Activated CD8-positive, alpha-beta T cell treated with anti-CD3 and anti-CD28 coated beads for 36 hours (primary cell): ENCODE measurements at regions not wholly inside any gene's neighbourhood (a gene's known extent, or its start where the extent isn't known, plus 50 kb on each side); places are given as distances from the start of the nearest gene placed in this dataset.

Experiments
- ATAC-seq: fragments of 200-7000 bp; cut with Tn5 transposase; one replicate; pipeline ENCODE4 v1.10.0; 2021; ENCODE audit warnings: mild to moderate bottlenecking, moderate library complexity
- CTCF ChIA-PET: fragments of 350-600 bp; sonication (Branson Sonifier 250); formaldehyde crosslinking; loops from one replicate; lab custom pipeline; 2021; ENCODE audit warnings: antibody characterized with exemption; lab: Charles Lee
- POLR2A ChIA-PET: fragments of 350-600 bp; sonication (Branson Sonifier 250); formaldehyde crosslinking; loops from one replicate; lab custom pipeline; 2021; ENCODE audit warnings: antibody characterized with exemption; lab: Charles Lee
- DNase-seq: peaks from one replicate; pipeline ENCODE4 v3.0.0-alpha.2; 2020
- H3K27ac Mint-ChIP-seq: one replicate; pipeline ENCODE4 v1.8.0; 2021; ENCODE audit warnings: mild to moderate bottlenecking, mixed read lengths
- H3K27me3 Mint-ChIP-seq: one replicate; pipeline ENCODE4 v1.8.0; 2021; ENCODE audit warnings: mixed read lengths
- H3K36me3 Mint-ChIP-seq: one replicate; pipeline ENCODE4 v1.8.0; 2021; ENCODE audit warnings: low read depth, mixed read lengths
- H3K4me1 Mint-ChIP-seq: one replicate; pipeline ENCODE4 v1.8.0; 2021; ENCODE audit warnings: low read depth, mixed read lengths
- H3K4me3 Mint-ChIP-seq: one replicate; pipeline ENCODE4 v1.8.0; 2021; ENCODE audit warnings: mild to moderate bottlenecking, moderate library complexity, mixed read lengths
- H3K9me3 Mint-ChIP-seq: one replicate; pipeline ENCODE4 v1.8.0; 2021; ENCODE audit warnings: mixed read lengths
- CTCF ChIP-seq: fragments of 200-600 bp; IDR thresholded peaks from one replicate; pipeline ENCODE4 v1.8.0; 2022; ENCODE audit warnings: antibody characterized with exemption, mild to moderate bottlenecking
- intact Hi-C: fragments of 100-400 bp; cut with micrococcal nuclease; formaldehyde crosslinking; loops from one replicate; pipeline ENCODE4 v1.10.0; 2022

DNA sequence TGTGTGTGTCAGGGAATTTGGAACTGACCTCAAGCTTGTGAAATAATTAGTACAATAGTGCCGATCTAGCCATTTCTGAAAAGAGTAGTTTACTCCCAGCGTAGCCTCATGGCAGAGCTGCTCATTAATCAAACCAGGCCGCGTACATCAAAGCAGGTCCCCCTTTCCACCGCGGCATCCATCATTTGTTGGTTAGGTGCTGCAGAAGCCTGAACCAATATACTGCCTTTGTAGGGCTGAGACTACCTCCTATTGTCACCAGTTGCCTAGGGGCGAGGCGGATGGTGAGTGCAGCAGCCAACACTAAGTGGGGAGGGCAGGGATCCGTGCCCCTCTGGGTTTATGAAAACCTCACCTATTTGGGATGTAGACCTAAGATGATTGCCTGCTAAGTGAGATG is 264.1 kb downstream of the TMEM114 start:
- ATAC-seq (no peak), DNase-seq (no peak)
- Mint-ChIP-seq H3K27ac (no peak overlapping the region), H3K36me3 (no peaks in the 10 kb centered on the region), H3K4me1 (no peaks in the 10 kb centered on the region), H3K9me3 (peaks cover 12% of the 10 kb centered on the region), H3K27me3 (no peaks in the 10 kb centered on the region), H3K4me3 (no peak overlapping the region)
- intact Hi-C loops: no loop called here
- TF ChIP-seq CTCF: no peak
- CTCF ChIA-PET: no interaction called here
- POLR2A ChIA-PET: no interaction called here

GRCh38 chr16:8323153-8323552 is 267.2 kb downstream of the TMEM114 start:
- Mint-ChIP-seq H3K9me3 (peaks cover 17% of the 10 kb centered on the region), H3K4me3 (no peak overlapping the region), H3K27ac (no peak overlapping the region), H3K4me1 (no peaks in the 10 kb centered on the region), H3K27me3 (no peaks in the 10 kb centered on the region), H3K36me3 (no peaks in the 10 kb centered on the region)
- POLR2A ChIA-PET: no interaction called here
- ATAC-seq (no peak), DNase-seq (no peak)
- no peak for TF ChIP-seq CTCF
- intact Hi-C loops: no loop called here
- CTCF ChIA-PET: no interaction called here

DNA sequence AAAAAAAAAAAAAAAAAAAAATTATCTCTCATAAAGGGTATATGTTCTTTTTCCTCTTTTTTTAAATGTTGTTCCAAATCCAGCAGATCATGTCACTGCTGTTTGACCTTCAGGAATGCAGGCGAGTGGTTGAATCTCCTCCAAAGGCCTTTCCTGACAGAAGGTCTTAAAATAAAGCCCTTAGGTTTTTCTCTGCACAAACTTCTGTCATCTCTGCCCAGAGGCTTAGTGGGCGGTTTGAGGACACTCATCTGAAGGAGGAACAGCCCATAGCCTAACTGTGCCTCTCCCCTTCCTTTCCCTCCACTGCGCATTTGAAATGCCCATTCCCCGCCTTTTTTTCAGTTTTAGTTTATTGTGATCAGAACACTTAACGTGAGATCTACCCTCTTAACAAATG is 270.2 kb downstream of the TMEM114 start:
- ChIA-PET POLR2A (interaction anchor here (0.6 kb wide), 1 partner anchor 1435 kb away, joined by 3 read pairs; no protein-coding TSS in a partner anchor), CTCF (no interaction called here)
- no peaks in the 10 kb centered on the region for H3K27me3 Mint-ChIP-seq
- ATAC-seq: no peak
- TF ChIP-seq CTCF: no peak
- intact Hi-C loops: no loop called here
- no peak overlapping the region for H3K4me3 Mint-ChIP-seq
- no peak overlapping the region for H3K27ac Mint-ChIP-seq
- DNase-seq: no peak
- no peaks in the 10 kb centered on the region for H3K36me3 Mint-ChIP-seq
- H3K9me3 Mint-ChIP-seq: peaks cover 13% of the 10 kb centered on the region
- no peaks in the 10 kb centered on the region for H3K4me1 Mint-ChIP-seq

- ATAC-seq (no peak), DNase-seq (no peak)
- no peak overlapping the region for H3K27ac Mint-ChIP-seq
- peaks cover 2% of the 10 kb centered on the region for H3K9me3 Mint-ChIP-seq
- intact Hi-C loops: no loop called here
- no peaks in the 10 kb centered on the region for H3K36me3 Mint-ChIP-seq
- H3K4me1 Mint-ChIP-seq: no peaks in the 10 kb centered on the region
- ChIA-PET POLR2A (no interaction called here), CTCF (no interaction called here)
- no peak for TF ChIP-seq CTCF
- no peaks in the 10 kb centered on the region for H3K27me3 Mint-ChIP-seq
- H3K4me3 Mint-ChIP-seq: no peak overlapping the region
Measured at GRCh38 chr16:8310816-8311215, 279.5 kb downstream of the TMEM114 start.

DNA sequence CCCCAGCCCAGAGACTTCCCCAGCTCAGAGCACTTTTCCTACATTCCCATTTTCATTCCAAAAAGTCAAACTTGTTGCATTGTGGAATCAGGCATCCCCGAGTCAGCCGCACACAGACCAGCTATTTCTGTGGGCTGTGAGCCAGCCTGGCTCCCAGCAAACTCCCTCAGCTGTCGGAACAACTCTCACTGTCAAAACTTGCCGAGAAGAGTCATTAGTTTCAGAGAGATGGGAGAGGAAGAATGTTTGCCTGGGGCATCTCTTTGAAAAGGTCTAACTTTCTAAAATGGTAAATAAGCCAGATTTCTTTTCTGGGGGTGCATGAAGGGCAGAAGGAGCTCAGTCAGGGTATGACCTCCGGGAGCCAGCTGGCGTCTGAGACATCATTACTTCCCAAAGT is 280.0 kb downstream of the TMEM114 start:
- Mint-ChIP-seq H3K9me3 (peaks cover 5% of the 10 kb centered on the region), H3K27me3 (no peaks in the 10 kb centered on the region)

More for the DNA sequence above, 280.0 kb downstream of the TMEM114 start:
- POLR2A ChIA-PET: no interaction called here
- Mint-ChIP-seq H3K4me3 (no peak overlapping the region), H3K27ac (no peak overlapping the region), H3K36me3 (no peaks in the 10 kb centered on the region), H3K4me1 (no peaks in the 10 kb centered on the region)
- DNase-seq (no peak), ATAC-seq (no peak)
- CTCF ChIA-PET: no interaction called here
- intact Hi-C loops: no loop called here
- TF ChIP-seq CTCF: no peak
